ENCODE measurements at regions not wholly inside any gene's neighbourhood (a gene's known extent, or its start where the extent isn't known, plus 50 kb on each side); places are given as distances from the start of the nearest gene placed in this dataset.
"Not testable (repeated sequence)": the region's sequence is repeated elsewhere in the genome, so short reads cannot be mapped to it uniquely, and the experiment has no call there.

- Histone ChIP-seq H3K9ac (ENCODE audit: low read length) (no peak overlapping the region), H2AFZ (ENCODE audit: low read depth, low read length) (no peak overlapping the region), H4K20me1 (ENCODE audit: insufficient read depth) (no peaks in the 10 kb centered on the region), H3K9me3 (ENCODE audit: low read length) (peaks cover 1% of the 10 kb centered on the region), H3K27ac (ENCODE audit: low read length) (no peak overlapping the region), H3F3A (ENCODE audit: insufficient read depth, low read length, poor library complexity, severe bottlenecking) (no peaks in the 10 kb centered on the region), H3K9me2 (ENCODE audit: insufficient read depth, low read length) (no peaks in the 10 kb centered on the region), H3K4me3 (ENCODE audit: low read length) (no peak overlapping the region), H3K79me2 (replicated peaks; ENCODE audit: insufficient read depth, low read length) (no peaks in the 10 kb centered on the region), H3K27me3 (ENCODE audit: insufficient read depth, low read depth, low read length) (no peaks in the 10 kb centered on the region), H3K4me2 (ENCODE audit: low read length) (no peak overlapping the region), H3K36me3 (ENCODE audit: insufficient read depth, low read length) (no peaks in the 10 kb centered on the region)
- TF ChIP-seq SMC3 (conservative IDR thresholded peaks at IDR 0.05; ENCODE audit: poor library complexity) (no peak), EP300 (conservative IDR thresholded peaks at IDR 0.05; ENCODE audit: poor library complexity, severe bottlenecking) (no peak), REST (IDR thresholded peaks at IDR 0.05; ENCODE audit: borderline replicate concordance) (no peak), CTCF (IDR thresholded peaks at IDR 0.05; ENCODE audit: poor library complexity, severe bottlenecking) (no peak), TAF1 (IDR thresholded peaks at IDR 0.05; ENCODE audit: low read depth) (no peak), EZH2 (IDR thresholded peaks at IDR 0.05; ENCODE audit: borderline replicate concordance, insufficient read depth, low read length, poor library complexity, severe bottlenecking) (no peak), RAD21 (conservative IDR thresholded peaks at IDR 0.05) (no peak), POLR2AphosphoS5 (IDR thresholded peaks at IDR 0.05) (no peak), MXI1 (conservative IDR thresholded peaks at IDR 0.05; ENCODE audit: poor library complexity, severe bottlenecking) (no peak)
Observed at GRCh38 chr10:56096226-56096517, 264.9 kb downstream of the ZWINT start.

GRCh38 chr10:56095506-56096225 is 265.4 kb downstream of the ZWINT start:
- Histone ChIP-seq H4K20me1 (ENCODE audit: insufficient read depth) (no peaks in the 10 kb centered on the region), H3K36me3 (ENCODE audit: insufficient read depth, low read length) (no peaks in the 10 kb centered on the region), H3K4me2 (ENCODE audit: low read length) (no peak overlapping the region), H3K9ac (ENCODE audit: low read length) (no peak overlapping the region), H3K9me3 (ENCODE audit: low read length) (peaks cover 6% of the 10 kb centered on the region), H3F3A (ENCODE audit: insufficient read depth, low read length, poor library complexity, severe bottlenecking) (no peaks in the 10 kb centered on the region), H3K27ac (ENCODE audit: low read length) (no peak overlapping the region), H3K4me3 (ENCODE audit: low read length) (no peak overlapping the region), H3K79me2 (replicated peaks; ENCODE audit: insufficient read depth, low read length) (no peaks in the 10 kb centered on the region), H2AFZ (ENCODE audit: low read depth, low read length) (no peak overlapping the region), H3K27me3 (ENCODE audit: insufficient read depth, low read depth, low read length) (no peaks in the 10 kb centered on the region), H3K9me2 (ENCODE audit: insufficient read depth, low read length) (no peaks in the 10 kb centered on the region)
- TF ChIP-seq SMC3 (conservative IDR thresholded peaks at IDR 0.05; ENCODE audit: poor library complexity) (no peak), CTCF (IDR thresholded peaks at IDR 0.05; ENCODE audit: poor library complexity, severe bottlenecking) (no peak)

- H4K20me1 ChIP-seq (ENCODE audit: insufficient read depth); H3K27ac ChIP-seq (ENCODE audit: low read length); H3K9me3 ChIP-seq (ENCODE audit: low read length); H3K4me2 ChIP-seq (ENCODE audit: low read length); H3K9ac ChIP-seq (ENCODE audit: low read length); H3K9me2 ChIP-seq (ENCODE audit: insufficient read depth, low read length); H3F3A ChIP-seq (ENCODE audit: insufficient read depth, low read length, poor library complexity, severe bottlenecking); H3K79me2 ChIP-seq (replicated peaks; ENCODE audit: insufficient read depth, low read length); H3K27me3 ChIP-seq (ENCODE audit: insufficient read depth, low read depth, low read length); H3K4me3 ChIP-seq (ENCODE audit: low read length); H3K36me3 ChIP-seq (ENCODE audit: insufficient read depth, low read length); H2AFZ ChIP-seq (ENCODE audit: low read depth, low read length): not testable (repeated sequence)
Observed at GRCh38 chr10:56093645-56094044, 267.4 kb downstream of the ZWINT start.

All from neural cell (in vitro differentiated cells).